HUES6 (cell line): ENCODE measurements at regions not wholly inside any gene's neighbourhood (a gene's known extent, or its start where the extent isn't known, plus 50 kb on each side); places are given as distances from the start of the nearest gene placed in this dataset.

ENCODE experiments used
- H3K27ac ChIP-seq: 2 replicates; pipeline ENCODE4 v1.7.0; 2013; ENCODE audit warnings: low read depth, mild to moderate bottlenecking, low read length, inconsistent platforms
- H3K27me3 ChIP-seq: 2 replicates; pipeline ENCODE4 v1.6.1; 2013; ENCODE audit warnings: low read length; ENCODE audit not compliant: control insufficient read depth, insufficient read depth
- H3K36me3 ChIP-seq: 2 replicates; pipeline ENCODE4 v1.6.1; 2013; ENCODE audit warnings: low read length; ENCODE audit not compliant: control insufficient read depth, insufficient read depth
- H3K4me1 ChIP-seq: 2 replicates; pipeline ENCODE4 v1.6.1; 2013; ENCODE audit warnings: low read length; ENCODE audit not compliant: control insufficient read depth, insufficient read depth
- H3K4me3 ChIP-seq: 2 replicates; pipeline ENCODE4 v1.5.1; 2013; ENCODE audit warnings: low read depth, low read length
- H3K9ac ChIP-seq: one replicate; pipeline ENCODE4 v1.6.1; 2013; ENCODE audit warnings: mild to moderate bottlenecking, low read length
- H3K9me3 ChIP-seq: 2 replicates; pipeline ENCODE4 v1.6.1; 2013; ENCODE audit warnings: low read depth, low read length; ENCODE audit not compliant: control insufficient read depth, insufficient read depth

DNA sequence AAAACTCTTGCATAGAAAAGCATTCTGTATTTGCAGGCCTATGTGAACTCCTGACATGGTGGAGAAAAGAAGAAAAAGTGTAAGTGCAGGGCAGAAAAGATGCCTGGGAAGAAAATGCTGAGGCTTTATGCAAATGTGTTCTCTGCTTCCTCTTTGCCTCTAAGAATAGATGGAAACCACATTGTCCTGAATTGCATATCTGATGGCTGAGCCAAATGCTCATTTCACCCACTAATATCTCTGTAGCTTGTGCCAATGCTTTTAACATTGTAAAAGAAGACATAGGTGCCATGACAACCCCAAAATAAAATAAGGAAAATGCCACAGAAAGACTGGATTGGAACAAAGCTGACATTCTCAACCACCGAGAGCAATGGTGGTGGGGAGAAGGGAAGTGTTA lies 307.4 kb downstream of the GRIA2 start:
- no peak overlapping the region for H3K27ac ChIP-seq
- no peak overlapping the region for H3K4me3 ChIP-seq
- H3K36me3 ChIP-seq: no peaks in the 10 kb centered on the region
- no peak overlapping the region for H3K9ac ChIP-seq
- H3K9me3 ChIP-seq: peaks cover 42% of the 10 kb centered on the region
- no peaks in the 10 kb centered on the region for H3K27me3 ChIP-seq
- H3K4me1 ChIP-seq: no peaks in the 10 kb centered on the region

- Histone ChIP-seq H3K27ac (no peak overlapping the region), H3K9me3 (peaks cover 16% of the 10 kb centered on the region), H3K4me3 (no peak overlapping the region), H3K36me3 (no peaks in the 10 kb centered on the region), H3K27me3 (no peaks in the 10 kb centered on the region), H3K4me1 (no peaks in the 10 kb centered on the region), H3K9ac (no peak overlapping the region)
Observed at GRCh38 chr4:157521906-157522305, 301.4 kb downstream of the GRIA2 start.

DNA sequence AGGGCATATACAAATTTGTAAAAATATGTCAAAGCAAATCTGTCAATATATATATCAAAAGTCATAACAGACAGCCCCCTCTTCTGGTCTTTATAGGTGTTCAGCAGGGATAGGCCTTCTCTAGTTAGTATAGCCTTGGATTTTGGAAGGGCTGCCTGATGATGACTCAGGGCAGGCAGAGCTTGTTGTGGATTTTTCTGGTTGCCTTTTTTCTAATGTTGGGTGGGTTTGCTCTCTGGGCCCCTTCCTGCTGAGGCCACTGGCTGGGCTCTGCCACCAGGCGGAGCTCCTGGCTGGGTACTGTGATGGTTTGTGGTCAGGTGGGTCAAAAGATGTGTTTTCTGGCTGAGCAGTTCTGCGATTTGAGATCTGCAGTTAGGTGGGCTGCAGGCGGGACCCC lies 294.2 kb downstream of the GRIA2 start:
- no peak overlapping the region for H3K4me3 ChIP-seq
- no peaks in the 10 kb centered on the region for H3K9me3 ChIP-seq
- H3K36me3 ChIP-seq: no peaks in the 10 kb centered on the region
- no peaks in the 10 kb centered on the region for H3K27me3 ChIP-seq
- H3K9ac ChIP-seq: no peak overlapping the region
- no peaks in the 10 kb centered on the region for H3K4me1 ChIP-seq
- H3K27ac ChIP-seq: no peak overlapping the region

GRCh38 chr4:157509341-157509740 lies 288.8 kb downstream of the GRIA2 start:
- no peaks in the 10 kb centered on the region for H3K9me3 ChIP-seq
- H3K27ac ChIP-seq: no peak overlapping the region
- no peak overlapping the region for H3K4me3 ChIP-seq
- no peak overlapping the region for H3K9ac ChIP-seq
- no peaks in the 10 kb centered on the region for H3K4me1 ChIP-seq
- no peaks in the 10 kb centered on the region for H3K36me3 ChIP-seq
- H3K27me3 ChIP-seq: no peaks in the 10 kb centered on the region

DNA sequence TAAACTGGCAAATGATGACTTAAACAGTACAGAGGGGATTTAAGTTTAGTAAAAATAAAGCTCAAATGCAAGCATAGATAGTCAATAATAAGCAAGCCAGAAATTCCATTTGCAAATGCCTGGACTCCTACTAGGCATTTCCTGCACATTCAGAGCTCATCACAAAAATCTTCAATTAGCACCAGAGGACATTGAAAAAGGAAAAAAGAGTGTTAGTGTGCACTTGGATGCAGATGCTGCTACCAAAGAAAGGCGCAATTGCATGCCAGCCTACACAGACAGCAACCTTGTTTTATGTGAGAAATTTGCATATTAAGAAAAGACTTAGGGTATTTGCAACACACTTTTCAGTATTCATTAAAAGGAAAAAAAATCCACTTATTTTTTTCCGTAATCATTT lies 282.1 kb downstream of the GRIA2 start:
- no peaks in the 10 kb centered on the region for H3K36me3 ChIP-seq
- no peak overlapping the region for H3K9ac ChIP-seq
- H3K4me1 ChIP-seq: no peaks in the 10 kb centered on the region
- no peaks in the 10 kb centered on the region for H3K27me3 ChIP-seq
- H3K9me3 ChIP-seq: no peaks in the 10 kb centered on the region
- H3K4me3 ChIP-seq: no peak overlapping the region
- H3K27ac ChIP-seq: no peak overlapping the region

GRCh38 chr4:157459785-157460184 lies 239.3 kb downstream of the GRIA2 start:
- no peak overlapping the region for H3K9ac ChIP-seq
- H3K4me3 ChIP-seq: no peak overlapping the region
- no peaks in the 10 kb centered on the region for H3K9me3 ChIP-seq
- no peaks in the 10 kb centered on the region for H3K4me1 ChIP-seq
- H3K36me3 ChIP-seq: no peaks in the 10 kb centered on the region
- H3K27me3 ChIP-seq: no peaks in the 10 kb centered on the region
- H3K27ac ChIP-seq: no peak overlapping the region

- no peak overlapping the region for H3K27ac ChIP-seq
- H3K4me3 ChIP-seq: no peak overlapping the region
- H3K27me3 ChIP-seq: no peaks in the 10 kb centered on the region
Observed at GRCh38 chr4:157447195-157447594, 226.7 kb downstream of the GRIA2 start.

GRCh38 chr4:157444014-157444413 lies 223.5 kb downstream of the GRIA2 start:
- H3K27ac ChIP-seq: no peak overlapping the region
- H3K4me3 ChIP-seq: no peak overlapping the region
- no peaks in the 10 kb centered on the region for H3K4me1 ChIP-seq
- H3K9me3 ChIP-seq: no peaks in the 10 kb centered on the region
- H3K36me3 ChIP-seq: no peaks in the 10 kb centered on the region
- H3K27me3 ChIP-seq: no peaks in the 10 kb centered on the region
- no peak overlapping the region for H3K9ac ChIP-seq

More at GRCh38 chr4:157447195-157447594, 226.7 kb downstream of the GRIA2 start:
- Histone ChIP-seq H3K36me3 (no peaks in the 10 kb centered on the region), H3K4me1 (no peaks in the 10 kb centered on the region), H3K9me3 (no peaks in the 10 kb centered on the region), H3K9ac (no peak overlapping the region)

DNA sequence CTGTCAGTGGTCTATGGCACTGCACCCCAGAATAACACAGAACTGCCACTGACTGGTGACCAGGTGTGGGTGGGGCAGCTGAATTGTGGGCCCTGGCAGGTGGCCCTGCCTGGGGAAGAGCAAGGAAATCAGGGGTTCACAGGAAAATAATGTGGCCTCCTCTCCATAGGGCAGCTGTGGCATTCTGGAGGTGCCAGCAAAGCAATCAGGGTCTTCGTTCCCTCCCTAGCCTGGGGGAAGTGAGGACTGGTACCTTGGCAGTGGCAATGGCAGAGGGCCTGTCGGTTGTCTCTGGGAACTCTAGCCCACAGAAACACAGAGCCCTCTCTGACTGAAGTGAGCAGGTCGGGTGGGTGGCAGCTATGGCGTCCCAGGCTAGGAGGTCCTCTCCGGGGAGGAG lies 223.0 kb downstream of the GRIA2 start:
- H3K9me3 ChIP-seq: no peaks in the 10 kb centered on the region
- H3K27me3 ChIP-seq: no peaks in the 10 kb centered on the region
- H3K4me3 ChIP-seq: no peak overlapping the region
- H3K9ac ChIP-seq: no peak overlapping the region
- no peaks in the 10 kb centered on the region for H3K36me3 ChIP-seq
- H3K27ac ChIP-seq: no peak overlapping the region
- no peaks in the 10 kb centered on the region for H3K4me1 ChIP-seq

DNA sequence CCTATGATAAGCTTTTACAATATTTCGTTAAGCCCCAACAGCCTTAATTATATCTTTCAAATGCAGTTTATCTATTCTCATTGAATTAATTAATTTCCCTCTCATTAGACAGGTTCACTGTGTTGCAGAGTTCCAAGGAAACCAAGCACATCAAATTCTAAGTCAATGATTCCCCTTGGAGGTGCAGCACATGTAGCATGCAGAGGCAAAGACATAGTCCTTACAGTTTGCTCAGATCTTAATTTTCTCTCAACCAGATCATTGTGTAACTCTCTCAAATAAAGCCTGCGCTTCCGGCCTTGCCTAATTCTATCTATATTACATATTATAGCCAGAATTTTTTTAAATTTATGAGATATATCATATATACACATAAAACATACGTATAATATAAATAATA lies 205.4 kb downstream of the GRIA2 start:
- no peaks in the 10 kb centered on the region for H3K27me3 ChIP-seq
- H3K36me3 ChIP-seq: no peaks in the 10 kb centered on the region
- no peaks in the 10 kb centered on the region for H3K4me1 ChIP-seq
- no peak overlapping the region for H3K4me3 ChIP-seq
- no peak overlapping the region for H3K9ac ChIP-seq
- H3K9me3 ChIP-seq: no peaks in the 10 kb centered on the region
- no peak overlapping the region for H3K27ac ChIP-seq

- H3K4me1 ChIP-seq: no peaks in the 10 kb centered on the region
- no peak overlapping the region for H3K9ac ChIP-seq
- H3K27ac ChIP-seq: no peak overlapping the region
- no peaks in the 10 kb centered on the region for H3K36me3 ChIP-seq
- H3K9me3 ChIP-seq: no peaks in the 10 kb centered on the region
- H3K4me3 ChIP-seq: no peak overlapping the region
- no peaks in the 10 kb centered on the region for H3K27me3 ChIP-seq
Observed at GRCh38 chr4:157423526-157424020, 203.0 kb downstream of the GRIA2 start.

DNA sequence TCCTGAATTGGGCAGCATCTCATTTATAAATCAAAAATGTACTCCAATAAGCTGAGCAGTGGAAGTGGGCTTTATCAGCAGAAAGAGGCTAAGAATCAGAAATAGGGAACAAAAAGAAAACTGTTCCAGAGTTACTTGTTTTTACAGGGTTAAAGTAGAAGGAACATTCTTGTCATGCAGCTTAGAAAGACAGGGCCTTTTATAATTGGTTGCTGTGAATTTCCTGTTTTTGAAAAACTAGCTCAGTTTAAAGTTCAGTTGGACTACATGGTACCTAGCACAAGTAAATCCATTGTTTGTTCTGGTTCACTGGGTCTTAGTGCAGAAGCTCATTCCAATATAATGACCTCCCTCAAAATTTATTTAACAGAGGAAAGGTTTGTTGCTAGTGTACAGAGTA lies 200.8 kb downstream of the GRIA2 start:
- Histone ChIP-seq H3K4me1 (no peaks in the 10 kb centered on the region), H3K27ac (no peak overlapping the region), H3K9me3 (no peaks in the 10 kb centered on the region), H3K4me3 (no peak overlapping the region), H3K27me3 (no peaks in the 10 kb centered on the region), H3K36me3 (no peaks in the 10 kb centered on the region), H3K9ac (no peak overlapping the region)
